ENCODE measurements at regions not wholly inside any gene's neighbourhood (a gene's known extent, or its start where the extent isn't known, plus 50 kb on each side); places are given as distances from the start of the nearest gene placed in this dataset.

DNA sequence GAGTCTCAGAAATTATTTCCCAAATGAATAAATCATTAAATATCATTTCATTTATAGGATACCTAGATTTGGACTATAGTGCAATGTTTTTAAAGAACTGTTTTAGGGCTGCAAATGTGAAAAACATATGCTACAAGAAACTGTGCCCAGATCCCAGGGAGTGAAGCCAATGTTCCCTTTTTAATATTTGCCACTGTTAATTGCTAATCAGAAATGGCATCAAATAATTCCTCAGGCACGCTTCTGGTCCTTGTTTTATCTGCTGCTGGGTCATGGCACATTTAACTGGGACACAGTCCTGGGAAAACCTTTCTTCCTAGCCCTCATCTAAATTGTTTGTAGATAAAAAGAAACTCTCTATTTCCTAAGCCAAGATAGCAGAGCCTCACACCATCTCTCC is 79.3 kb upstream of the CNTNAP4 start:
- TF ChIP-seq, protein P1, sequence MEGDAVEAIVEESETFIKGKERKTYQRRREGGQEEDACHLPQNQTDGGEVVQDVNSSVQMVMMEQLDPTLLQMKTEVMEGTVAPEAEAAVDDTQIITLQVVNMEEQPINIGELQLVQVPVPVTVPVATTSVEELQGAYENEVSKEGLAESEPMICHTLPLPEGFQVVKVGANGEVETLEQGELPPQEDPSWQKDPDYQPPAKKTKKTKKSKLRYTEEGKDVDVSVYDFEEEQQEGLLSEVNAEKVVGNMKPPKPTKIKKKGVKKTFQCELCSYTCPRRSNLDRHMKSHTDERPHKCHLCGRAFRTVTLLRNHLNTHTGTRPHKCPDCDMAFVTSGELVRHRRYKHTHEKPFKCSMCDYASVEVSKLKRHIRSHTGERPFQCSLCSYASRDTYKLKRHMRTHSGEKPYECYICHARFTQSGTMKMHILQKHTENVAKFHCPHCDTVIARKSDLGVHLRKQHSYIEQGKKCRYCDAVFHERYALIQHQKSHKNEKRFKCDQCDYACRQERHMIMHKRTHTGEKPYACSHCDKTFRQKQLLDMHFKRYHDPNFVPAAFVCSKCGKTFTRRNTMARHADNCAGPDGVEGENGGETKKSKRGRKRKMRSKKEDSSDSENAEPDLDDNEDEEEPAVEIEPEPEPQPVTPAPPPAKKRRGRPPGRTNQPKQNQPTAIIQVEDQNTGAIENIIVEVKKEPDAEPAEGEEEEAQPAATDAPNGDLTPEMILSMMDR (conservative IDR thresholded peaks at IDR 0.05), result no peak
- TF ChIP-seq EZH2 (IDR thresholded peaks at IDR 0.05; ENCODE audit: low read depth), result no peak
